ENCODE measurements at regions not wholly inside any gene's neighbourhood (a gene's known extent, or its start where the extent isn't known, plus 50 kb on each side); places are given as distances from the start of the nearest gene placed in this dataset.

GRCh38 chr4:125988464-125988863, 673.7 kb downstream of the FAT4 start:
- TF ChIP-seq EZH2phosphoT487 (IDR thresholded peaks at IDR 0.05; ENCODE audit: insufficient read depth, low read depth): no peak
- no peak for TF ChIP-seq EZH2 (IDR thresholded peaks at IDR 0.05; ENCODE audit: insufficient read depth, poor library complexity, severe bottlenecking)

Measured in GM23248 (cell line).